ENCODE measurements at regions not wholly inside any gene's neighbourhood (a gene's known extent, or its start where the extent isn't known, plus 50 kb on each side); places are given as distances from the start of the nearest gene placed in this dataset.

DNA sequence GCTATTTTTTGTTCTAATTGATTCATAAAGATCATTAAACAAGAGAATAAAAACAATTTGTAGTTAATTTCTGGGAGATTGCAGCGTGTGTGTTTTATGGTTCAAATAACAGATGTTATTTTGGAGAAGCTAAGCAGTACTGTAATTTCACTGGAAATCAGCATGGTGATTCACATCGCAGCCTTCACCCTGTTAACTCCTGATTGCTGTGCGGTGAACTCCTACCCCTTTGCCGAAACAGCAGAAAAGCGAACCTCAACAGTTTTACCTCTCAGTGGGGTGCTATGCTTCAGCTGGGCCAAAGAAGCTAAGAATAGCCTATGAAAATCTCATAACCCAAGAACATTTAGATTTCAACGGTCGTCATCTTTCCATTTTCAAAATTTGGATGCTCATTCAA lies 441.5 kb upstream of the RARB start:
- TF ChIP-seq, protein P1, sequence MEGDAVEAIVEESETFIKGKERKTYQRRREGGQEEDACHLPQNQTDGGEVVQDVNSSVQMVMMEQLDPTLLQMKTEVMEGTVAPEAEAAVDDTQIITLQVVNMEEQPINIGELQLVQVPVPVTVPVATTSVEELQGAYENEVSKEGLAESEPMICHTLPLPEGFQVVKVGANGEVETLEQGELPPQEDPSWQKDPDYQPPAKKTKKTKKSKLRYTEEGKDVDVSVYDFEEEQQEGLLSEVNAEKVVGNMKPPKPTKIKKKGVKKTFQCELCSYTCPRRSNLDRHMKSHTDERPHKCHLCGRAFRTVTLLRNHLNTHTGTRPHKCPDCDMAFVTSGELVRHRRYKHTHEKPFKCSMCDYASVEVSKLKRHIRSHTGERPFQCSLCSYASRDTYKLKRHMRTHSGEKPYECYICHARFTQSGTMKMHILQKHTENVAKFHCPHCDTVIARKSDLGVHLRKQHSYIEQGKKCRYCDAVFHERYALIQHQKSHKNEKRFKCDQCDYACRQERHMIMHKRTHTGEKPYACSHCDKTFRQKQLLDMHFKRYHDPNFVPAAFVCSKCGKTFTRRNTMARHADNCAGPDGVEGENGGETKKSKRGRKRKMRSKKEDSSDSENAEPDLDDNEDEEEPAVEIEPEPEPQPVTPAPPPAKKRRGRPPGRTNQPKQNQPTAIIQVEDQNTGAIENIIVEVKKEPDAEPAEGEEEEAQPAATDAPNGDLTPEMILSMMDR (IDR thresholded peaks at IDR 0.05) = no peak
- H3K4me3 Mint-ChIP-seq = no peak overlapping the region
- DNase-seq = no peak
- H3K27me3 Mint-ChIP-seq = no peaks in the 10 kb centered on the region
- ATAC-seq = no peak
- no peaks in the 10 kb centered on the region for H3K4me1 Mint-ChIP-seq (ENCODE audit: low read depth)
- H3K27ac Mint-ChIP-seq = no peak overlapping the region
- H3K9me3 Mint-ChIP-seq = no peaks in the 10 kb centered on the region
- ChIA-PET CTCF (no interaction called here), POLR2A (no interaction called here)
- intact Hi-C loops (cut with micrococcal nuclease) = no loop called here
- H3K36me3 Mint-ChIP-seq (ENCODE audit: low read depth) = no peaks in the 10 kb centered on the region

DNA sequence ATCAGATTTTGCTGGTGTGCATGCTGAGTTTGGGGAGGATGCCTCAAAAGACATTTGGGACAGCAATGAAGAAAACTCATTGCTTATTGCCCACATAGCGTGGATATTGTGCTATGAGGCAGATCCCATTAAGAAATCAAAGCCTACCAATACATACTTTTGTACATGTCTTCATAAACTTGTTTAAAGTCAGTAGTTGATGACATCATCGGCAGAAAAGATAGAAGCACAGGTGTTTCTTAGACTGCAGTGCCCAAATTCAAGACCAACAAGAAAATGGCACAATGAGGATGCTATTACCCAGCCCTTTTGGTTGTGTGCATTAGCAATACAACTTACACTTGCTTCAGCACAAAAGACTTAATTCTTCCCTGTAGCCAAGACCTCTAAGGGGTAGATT lies 428.7 kb upstream of the RARB start:
- no peak for ATAC-seq
- no peak for DNase-seq
- intact Hi-C loops (cut with micrococcal nuclease) = no loop called here
- H3K4me1 Mint-ChIP-seq (ENCODE audit: low read depth) = no peaks in the 10 kb centered on the region
- CTCF ChIA-PET = no interaction called here
- H3K4me3 Mint-ChIP-seq = no peak overlapping the region
- H3K27ac Mint-ChIP-seq = no peak overlapping the region
- no peaks in the 10 kb centered on the region for H3K9me3 Mint-ChIP-seq
- TF ChIP-seq, protein P1 (IDR thresholded peaks at IDR 0.05) = no peak
- no peaks in the 10 kb centered on the region for H3K36me3 Mint-ChIP-seq (ENCODE audit: low read depth)
- no peaks in the 10 kb centered on the region for H3K27me3 Mint-ChIP-seq
- POLR2A ChIA-PET = no interaction called here

DNA sequence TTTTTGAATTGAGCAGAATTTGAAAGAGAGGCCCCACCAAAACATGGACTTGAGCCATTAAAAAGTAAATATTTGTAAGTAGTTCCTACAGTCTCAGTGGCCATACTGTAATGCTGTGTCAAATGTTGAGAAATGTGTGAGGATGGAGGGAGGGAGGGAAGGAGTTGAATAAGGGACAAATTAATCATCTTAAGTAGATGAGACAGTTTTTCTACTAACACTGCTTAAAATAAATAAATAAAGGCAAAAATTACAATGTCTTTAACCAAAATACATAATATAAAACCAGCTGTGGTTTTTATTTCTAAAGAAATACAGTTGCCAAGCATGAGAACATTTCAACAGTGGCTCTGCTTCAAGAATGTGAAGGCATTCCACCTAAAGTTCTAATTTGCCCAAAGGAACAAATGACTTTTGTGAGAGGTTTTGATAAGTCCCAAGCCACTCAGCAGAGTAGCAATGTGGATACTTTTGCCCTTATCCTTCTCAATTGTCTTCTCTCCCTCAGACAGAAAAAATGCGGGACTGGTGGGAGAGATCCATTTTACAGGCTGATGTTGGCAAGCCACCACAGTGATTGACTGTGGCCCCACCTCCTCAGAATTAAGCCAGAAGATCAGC lies 427.0 kb upstream of the RARB start:
- no peak for DNase-seq
- POLR2A ChIA-PET = no interaction called here

DNA sequence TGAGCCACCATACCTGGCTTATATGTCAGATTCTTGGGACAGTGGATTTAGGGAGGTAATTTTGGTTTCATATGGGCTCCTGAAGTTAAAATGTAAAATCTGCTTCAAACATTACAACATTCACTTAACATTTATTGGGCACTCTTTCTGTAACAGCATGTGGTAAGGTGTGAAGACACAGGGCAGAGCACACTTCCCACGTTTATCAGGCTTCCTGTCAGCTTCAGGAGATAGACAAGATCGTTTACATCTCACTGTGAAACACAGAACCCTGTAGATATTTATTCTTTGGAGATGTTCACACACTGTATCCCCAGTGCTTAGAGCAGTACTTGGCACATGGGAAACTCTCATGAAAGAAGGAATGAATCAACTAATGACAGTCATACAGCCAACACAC lies 426.0 kb upstream of the RARB start:
- DNase-seq = no peak
- Mint-ChIP-seq H3K4me1 (ENCODE audit: low read depth) (no peaks in the 10 kb centered on the region), H3K36me3 (ENCODE audit: low read depth) (no peaks in the 10 kb centered on the region), H3K27ac (no peak overlapping the region), H3K4me3 (no peak overlapping the region), H3K27me3 (no peaks in the 10 kb centered on the region), H3K9me3 (no peaks in the 10 kb centered on the region)
- no peak for ATAC-seq
- intact Hi-C loops (cut with micrococcal nuclease) = no loop called here
- ChIA-PET POLR2A (no interaction called here), CTCF (no interaction called here)
- TF ChIP-seq, protein P1 (IDR thresholded peaks at IDR 0.05) = no peak

More for the DNA sequence above, 427.0 kb upstream of the RARB start:
- intact Hi-C loops (cut with micrococcal nuclease) = no loop called here
- no peak overlapping the region for H3K4me3 Mint-ChIP-seq
- H3K27me3 Mint-ChIP-seq = no peaks in the 10 kb centered on the region
- H3K9me3 Mint-ChIP-seq = no peaks in the 10 kb centered on the region
- CTCF ChIA-PET = no interaction called here
- no peak for ATAC-seq
- H3K4me1 Mint-ChIP-seq (ENCODE audit: low read depth) = no peaks in the 10 kb centered on the region
- TF ChIP-seq, protein P1 (IDR thresholded peaks at IDR 0.05) = no peak
- H3K27ac Mint-ChIP-seq = no peak overlapping the region
- no peaks in the 10 kb centered on the region for H3K36me3 Mint-ChIP-seq (ENCODE audit: low read depth)

DNA sequence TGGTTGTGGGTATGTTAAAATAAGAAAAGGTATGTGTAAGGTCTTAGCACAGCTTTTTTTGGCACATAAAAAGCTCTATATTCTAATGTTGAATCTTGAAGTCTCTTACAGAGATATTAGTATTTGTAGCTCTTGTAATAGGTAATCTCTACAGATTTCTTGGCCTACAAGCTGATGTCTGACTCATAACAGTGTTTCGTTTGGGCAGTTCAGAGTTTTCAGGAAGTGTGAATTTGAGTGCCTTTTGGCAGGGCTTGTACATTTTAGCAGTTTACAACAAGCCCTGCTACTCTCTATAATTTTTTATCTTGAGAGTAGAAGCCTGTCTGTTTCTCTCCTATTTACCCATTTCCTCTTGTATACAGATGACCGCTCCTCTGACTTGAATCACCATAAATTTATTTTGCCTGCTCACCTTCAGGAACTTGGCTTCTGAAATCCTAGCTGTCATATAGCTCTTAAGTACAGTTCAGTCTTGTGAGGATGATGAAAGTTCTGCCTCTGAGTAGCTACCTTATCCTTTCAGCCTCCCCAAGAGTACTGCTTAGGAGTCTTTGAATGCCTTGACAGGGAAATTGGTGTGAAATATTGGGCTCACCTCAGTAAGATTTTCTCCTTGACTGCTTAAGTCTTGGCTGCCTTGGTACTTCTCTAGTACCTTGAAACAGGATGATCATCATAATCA lies 419.9 kb upstream of the RARB start:
- TF ChIP-seq, protein P1 (IDR thresholded peaks at IDR 0.05) = no peak
- Mint-ChIP-seq H3K9me3 (no peaks in the 10 kb centered on the region), H3K4me1 (ENCODE audit: low read depth) (no peaks in the 10 kb centered on the region), H3K36me3 (ENCODE audit: low read depth) (no peaks in the 10 kb centered on the region), H3K27ac (no peak overlapping the region), H3K27me3 (no peaks in the 10 kb centered on the region), H3K4me3 (no peak overlapping the region)
- no peak for ATAC-seq
- intact Hi-C loops (cut with micrococcal nuclease) = no loop called here
- ChIA-PET CTCF (no interaction called here), POLR2A (no interaction called here)
- no peak for DNase-seq

Measured in activated CD8-positive, alpha-beta T cell treated with anti-CD3 and anti-CD28 coated beads for 36 hours (primary cell).